H1 (cell line): ENCODE measurements at regions not wholly inside any gene's neighbourhood (a gene's known extent, or its start where the extent isn't known, plus 50 kb on each side); places are given as distances from the start of the nearest gene placed in this dataset.

ENCODE experiments used
- CTCF ChIA-PET: fragments of 300-600 bp; sonication (Branson Sonifier 250); formaldehyde crosslinking; loops from one replicate; lab custom pipeline; 2021; ENCODE audit not compliant: partially characterized antibody; lab: Charles Lee
- POLR2A ChIA-PET: fragments of 300-600 bp; sonication (Branson Sonifier 250); formaldehyde crosslinking; loops from one replicate; lab custom pipeline; 2021; ENCODE audit warnings: inconsistent platforms; ENCODE audit not compliant: partially characterized antibody; lab: Charles Lee
- DNase-seq, 2 experiments: peaks; one replicate each; pipeline versions ENCODE4 v3.0.0 to v3.0.0-alpha.2; 2010 to 2022; ENCODE audit warnings: low spot score in 2 of 2, low read depth in 1 of 2, mixed read lengths in 1 of 2
- FAIRE-seq: peaks from 2 replicates; lab custom pipeline; 2011; peaks lifted over from hg19 to GRCh38; lab: Jason Lieb, UNC
- H2AFZ ChIP-seq: 2 replicates; pipeline ENCODE4 v1.8.1; 2012; ENCODE audit warnings: low read length, inconsistent platforms
- H2AK5ac ChIP-seq: 2 replicates; pipeline ENCODE4 v1.6.1; 2013; ENCODE audit warnings: low read depth, low read length
- H2BK120ac ChIP-seq: replicated peaks from 2 replicates; pipeline ENCODE3; 2013; ENCODE audit warnings: low read depth, low read length, inconsistent platforms
- H2BK12ac ChIP-seq: 2 replicates; pipeline ENCODE4 v1.6.1; 2013; ENCODE audit warnings: low read depth, low read length
- H2BK15ac ChIP-seq: 2 replicates; pipeline ENCODE4 v1.6.1; 2013; ENCODE audit warnings: low read length
- H2BK20ac ChIP-seq: 2 replicates; pipeline ENCODE4 v1.6.1; 2013; ENCODE audit warnings: low read length
- H2BK5ac ChIP-seq: 2 replicates; pipeline ENCODE4 v1.6.1; 2013; ENCODE audit warnings: low read depth, low read length
- H3K14ac ChIP-seq: 2 replicates; pipeline ENCODE4 v1.6.1; 2013; ENCODE audit warnings: inconsistent platforms; ENCODE audit not compliant: insufficient read length
- H3K18ac ChIP-seq: 2 replicates; pipeline ENCODE4 v1.6.1; 2013; ENCODE audit warnings: low read length; ENCODE audit errors: extremely low read depth
- H3K23ac ChIP-seq: 2 replicates; pipeline ENCODE4 v1.6.1; 2013; ENCODE audit warnings: inconsistent platforms; ENCODE audit not compliant: insufficient read length
- H3K23me2 ChIP-seq: 2 replicates; pipeline ENCODE4 v1.6.1; 2013; ENCODE audit warnings: low read depth, low read length
- H3K27ac ChIP-seq: 2 replicates; pipeline ENCODE4 v1.6.1; 2011; ENCODE audit warnings: low read depth, low read length, inconsistent platforms
- H3K27me3 ChIP-seq, 4 experiments: replicated peaks in 1 of 4; 1 replicate in 1 of 4; 2 replicates in 3 of 4; pipeline versions ENCODE4 v1.6.1 to v1.8.1; 2011 to 2013; ENCODE audit warnings: low read length in 3 of 4, mild to moderate bottlenecking in 3 of 4, inconsistent platforms in 2 of 4, mixed read lengths in 2 of 4, moderate library complexity in 1 of 4; ENCODE audit not compliant: control insufficient read depth in 3 of 4, insufficient read depth in 3 of 4; ENCODE audit errors: extremely low read depth in 1 of 4
- H3K36me3 ChIP-seq, 4 experiments: 2 replicates each; pipeline versions ENCODE4 v1.6.1 to v1.8.1; 2011 to 2013; ENCODE audit warnings: mild to moderate bottlenecking in 4 of 4, low read length in 3 of 4, moderate library complexity in 2 of 4, control low read depth in 1 of 4, inconsistent platforms in 1 of 4; ENCODE audit not compliant: insufficient read depth in 4 of 4, control insufficient read depth in 2 of 4
- H3K4ac ChIP-seq: replicated peaks from 2 replicates; pipeline ENCODE3; 2013; ENCODE audit warnings: low read length, low read depth, mixed read lengths, inconsistent platforms; ENCODE audit not compliant: insufficient read length
- H3K4me1 ChIP-seq, 4 experiments: replicated peaks in 1 of 4; 1 replicate in 1 of 4; 2 replicates in 3 of 4; pipeline versions ENCODE4 v1.6.1 to v1.8.1; 2011 to 2013; ENCODE audit warnings: low read length in 3 of 4, inconsistent platforms in 2 of 4, mixed read lengths in 1 of 4; ENCODE audit not compliant: insufficient read depth in 4 of 4, control insufficient read depth in 3 of 4
- H3K4me2 ChIP-seq, 2 experiments: 2 replicates each; pipeline versions ENCODE4 v1.6.1 to v1.8.1; 2011 to 2013; ENCODE audit warnings: low read depth in 2 of 2, low read length in 2 of 2, control low read depth in 1 of 2, inconsistent platforms in 1 of 2, mild to moderate bottlenecking in 1 of 2; ENCODE audit not compliant: insufficient read depth in 1 of 2
- H3K4me3 ChIP-seq, 4 experiments: fragments of 200-600, 300-600 bp in 1 of 4; sonication (generic), shearing (Covaris generic), sonication (Bioruptor Twin) in 1 of 4; 2 replicates each; pipeline versions ENCODE4 v1.5.1 to v1.8.1; 2011 to 2016; ENCODE audit warnings: low read length in 4 of 4, low read depth in 3 of 4, control low read depth in 2 of 4, inconsistent platforms in 2 of 4, mild to moderate bottlenecking in 2 of 4, mixed read lengths in 1 of 4, moderate library complexity in 1 of 4; ENCODE audit not compliant: insufficient read depth in 2 of 4; ENCODE audit errors: extremely low read depth in 1 of 4
- H3K56ac ChIP-seq: replicated peaks from 2 replicates; pipeline ENCODE3; 2013; ENCODE audit warnings: low read depth, mild to moderate bottlenecking, mixed read lengths, low read length, inconsistent platforms; ENCODE audit not compliant: insufficient read length
- H3K79me1 ChIP-seq: 2 replicates; pipeline ENCODE4 v1.6.1; 2013; ENCODE audit warnings: low read depth, low read length, control low read depth
- H3K79me2 ChIP-seq, 2 experiments: 2 replicates each; pipeline versions ENCODE4 v1.6.1 to v1.8.1; 2012 to 2013; ENCODE audit warnings: low read length in 2 of 2, mild to moderate bottlenecking in 2 of 2, inconsistent platforms in 1 of 2; ENCODE audit not compliant: insufficient read depth in 2 of 2, control insufficient read depth in 1 of 2
- H3K9ac ChIP-seq, 4 experiments: replicated peaks in 1 of 4; 1 replicate in 1 of 4; 2 replicates in 3 of 4; pipeline versions ENCODE4 v1.6.1 to v1.8.1; 2011 to 2013; ENCODE audit warnings: low read depth in 3 of 4, low read length in 3 of 4, control low read depth in 2 of 4, mild to moderate bottlenecking in 2 of 4, moderate library complexity in 2 of 4, inconsistent platforms in 1 of 4; ENCODE audit errors: extremely low read depth in 1 of 4
- H3K9me3 ChIP-seq, 2 experiments: 2 replicates each; pipeline versions ENCODE4 v1.6.1 to v1.8.1; 2012 to 2013; ENCODE audit warnings: mild to moderate bottlenecking in 2 of 2, moderate library complexity in 2 of 2, control low read depth in 1 of 2, inconsistent platforms in 1 of 2, low read depth in 1 of 2, low read length in 1 of 2, mixed read lengths in 1 of 2; ENCODE audit not compliant: insufficient read depth in 2 of 2
- H4K20me1 ChIP-seq, 2 experiments: replicated peaks in 1 of 2; 2 replicates each; pipeline versions ENCODE3 to v1.8.1; 2011 to 2013; ENCODE audit warnings: inconsistent platforms in 2 of 2, low read length in 2 of 2, mild to moderate bottlenecking in 1 of 2; ENCODE audit not compliant: insufficient read depth in 2 of 2, control insufficient read depth in 1 of 2
- H4K5ac ChIP-seq: 2 replicates; pipeline ENCODE4 v1.6.1; 2013; ENCODE audit warnings: low read length, low read depth, mixed read lengths, inconsistent platforms; ENCODE audit not compliant: insufficient read length
- H4K8ac ChIP-seq: 2 replicates; pipeline ENCODE4 v1.8.0; 2013; ENCODE audit warnings: mild to moderate bottlenecking, moderate library complexity, low read length, inconsistent platforms; ENCODE audit not compliant: insufficient read depth; ENCODE audit errors: extremely low read depth
- H4K91ac ChIP-seq: replicated peaks from 2 replicates; pipeline ENCODE3; 2013; ENCODE audit warnings: low read length, mixed read lengths, inconsistent platforms; ENCODE audit not compliant: insufficient read length
- BCL11A ChIP-seq, 2 experiments: IDR thresholded peaks; one replicate each; pipeline ENCODE4 v1.6.1; 2011; ENCODE audit warnings: low read depth in 2 of 2, low read length in 2 of 2, mild to moderate bottlenecking in 2 of 2
- CTCF ChIP-seq, 3 experiments: IDR thresholded peaks; 1 replicate in 2 of 3; 2 replicates in 1 of 3; pipeline versions ENCODE4 v1.5.1 to v1.6.1; 2011; ENCODE audit warnings: low read length in 3 of 3, mild to moderate bottlenecking in 3 of 3, inconsistent platforms in 2 of 3, low read depth in 1 of 3, moderate library complexity in 1 of 3; ENCODE audit not compliant: insufficient read depth in 1 of 3; ENCODE audit errors: control extremely low read depth in 1 of 3
- FOSL1 ChIP-seq: IDR thresholded peaks from 2 replicates; pipeline ENCODE4 v1.6.1; 2011; ENCODE audit warnings: mild to moderate bottlenecking, low read depth, low read length, moderate library complexity; ENCODE audit not compliant: insufficient read depth
- GABPA ChIP-seq: IDR thresholded peaks from 2 replicates; pipeline ENCODE4 v1.6.1; 2011; ENCODE audit warnings: mild to moderate bottlenecking, low read length, moderate library complexity, borderline replicate concordance; ENCODE audit not compliant: insufficient read depth
- KDM4A ChIP-seq: IDR thresholded peaks from one replicate; pipeline ENCODE4 v1.7.1; 2012; ENCODE audit warnings: low read depth, mild to moderate bottlenecking, moderate library complexity, low read length, inconsistent platforms; ENCODE audit not compliant: severe bottlenecking
- TEAD4 ChIP-seq: IDR thresholded peaks from 2 replicates; pipeline ENCODE4 v1.6.1; 2012; ENCODE audit warnings: low read depth, low read length, inconsistent platforms, mixed read lengths
- WGBS, 2 experiments: shearing (Covaris generic) in 1 of 2; methylation state at CpG; one replicate each; pipeline versions ENCODE4 v1.1.6 to v1.1.7; 2013 to 2015; ENCODE audit warnings: low lambda C conversion rate in 2 of 2, mixed read lengths in 2 of 2, inconsistent platforms in 1 of 2, low coverage in 1 of 2, missing lambda C conversion rate in 1 of 2; ENCODE audit not compliant: insufficient replicate concordance in 2 of 2, insufficient coverage in 1 of 2, insufficient read length in 1 of 2; ENCODE audit errors: extremely low coverage in 1 of 2, missing lambda C conversion rate in 1 of 2; 5-methylcytosine and 5-hydroxymethylcytosine counted together
- TF ChIP-seq, protein P1 (sequence below): IDR thresholded peaks from 2 replicates; pipeline ENCODE4 v1.6.1; 2012; ENCODE audit warnings: inconsistent platforms

- H3K27me3 ChIP-seq: no peaks in the 10 kb centered on the region
- no peak overlapping the region for H4K91ac ChIP-seq
- no peak overlapping the region for H3K14ac ChIP-seq
- H3K4me1 ChIP-seq: no peaks in the 10 kb centered on the region
- H3K79me1 ChIP-seq: no peaks in the 10 kb centered on the region
- WGBS, 2 experiments: 92% methylated on average over 10 of the region's 10 CpGs; no CpG with 5 or more reads in 1 of the 2 experiments
- no peak overlapping the region for H3K27ac ChIP-seq
- H3K23me2 ChIP-seq: no peaks in the 10 kb centered on the region
- H4K5ac ChIP-seq: no peak overlapping the region
- H3K9me3 ChIP-seq: no peaks in the 10 kb centered on the region
- H2AK5ac ChIP-seq: no peak overlapping the region
- H2BK20ac ChIP-seq: no peak overlapping the region
- H4K20me1 ChIP-seq: no peaks in the 10 kb centered on the region
- DNase-seq: no peak
- H3K79me2 ChIP-seq: no peaks in the 10 kb centered on the region
- H2BK5ac ChIP-seq: no peak overlapping the region
- H3K56ac ChIP-seq: no peak overlapping the region
- CTCF ChIA-PET: interaction anchor here (0.6 to 1.0 kb wide), 2 partner anchors 23 to 578 kb away, joined by 3 to 4 read pairs; no protein-coding TSS in a partner anchor
- no peak for FAIRE-seq
- no peak overlapping the region for H3K4me2 ChIP-seq
- H3K9ac ChIP-seq: no peak overlapping the region
- H2AFZ ChIP-seq: no peak overlapping the region
- no peak overlapping the region for H2BK120ac ChIP-seq
- no peak overlapping the region for H3K18ac ChIP-seq
- no peak overlapping the region for H2BK15ac ChIP-seq
- no peak overlapping the region for H3K23ac ChIP-seq
- POLR2A ChIA-PET: no interaction called here
- H2BK12ac ChIP-seq: no peak overlapping the region
- no peaks in the 10 kb centered on the region for H3K36me3 ChIP-seq
- no peak overlapping the region for H3K4ac ChIP-seq
- no peak overlapping the region for H4K8ac ChIP-seq
- no peak overlapping the region for H3K4me3 ChIP-seq
- TF ChIP-seq, protein P1, sequence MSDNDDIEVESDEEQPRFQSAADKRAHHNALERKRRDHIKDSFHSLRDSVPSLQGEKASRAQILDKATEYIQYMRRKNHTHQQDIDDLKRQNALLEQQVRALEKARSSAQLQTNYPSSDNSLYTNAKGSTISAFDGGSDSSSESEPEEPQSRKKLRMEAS: no peak
- no peak for TF ChIP-seq CTCF (IDR thresholded peaks at IDR 0.05; ENCODE audit: control extremely low read depth in 1 of 3, insufficient read depth in 1 of 3, low read depth in 1 of 3, low read length in 3 of 3)
- TF ChIP-seq KDM4A: no peak
- no peak for TF ChIP-seq BCL11A (IDR thresholded peaks at IDR 0.05; ENCODE audit: low read depth in 2 of 2, low read length in 2 of 2)
- no peak for TF ChIP-seq GABPA
- no peak for TF ChIP-seq TEAD4
- TF ChIP-seq FOSL1: no peak
Measured at GRCh38 chr16:79895053-79895916, 294.7 kb upstream of the MAF start.
